ENCODE measurements at regions not wholly inside any gene's neighbourhood (a gene's known extent, or its start where the extent isn't known, plus 50 kb on each side); places are given as distances from the start of the nearest gene placed in this dataset.
"Not testable (repeated sequence)": the region's sequence is repeated elsewhere in the genome, so short reads cannot be mapped to it uniquely, and the experiment has no call there.

DNA sequence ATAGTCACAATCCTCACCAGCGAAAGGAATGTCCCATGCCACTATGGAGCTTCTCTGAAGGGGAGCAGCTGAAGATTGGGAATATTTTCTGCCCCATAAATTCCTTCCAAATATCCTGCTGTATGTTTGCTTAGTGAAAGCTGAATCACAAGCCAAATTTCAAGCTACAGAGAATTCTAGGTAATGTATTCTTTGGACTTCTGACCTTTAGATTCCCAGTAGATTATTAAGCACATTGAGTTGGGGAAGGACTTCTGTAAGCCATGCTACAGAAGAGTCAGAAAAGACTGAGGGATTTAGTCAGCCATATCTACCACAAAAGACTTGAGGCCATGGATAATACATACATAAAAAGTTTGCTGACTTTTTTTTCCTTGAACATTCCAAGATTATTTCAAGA is 1342.0 kb upstream of the NUDT12 start:
- no peak for FAIRE-seq

DNA sequence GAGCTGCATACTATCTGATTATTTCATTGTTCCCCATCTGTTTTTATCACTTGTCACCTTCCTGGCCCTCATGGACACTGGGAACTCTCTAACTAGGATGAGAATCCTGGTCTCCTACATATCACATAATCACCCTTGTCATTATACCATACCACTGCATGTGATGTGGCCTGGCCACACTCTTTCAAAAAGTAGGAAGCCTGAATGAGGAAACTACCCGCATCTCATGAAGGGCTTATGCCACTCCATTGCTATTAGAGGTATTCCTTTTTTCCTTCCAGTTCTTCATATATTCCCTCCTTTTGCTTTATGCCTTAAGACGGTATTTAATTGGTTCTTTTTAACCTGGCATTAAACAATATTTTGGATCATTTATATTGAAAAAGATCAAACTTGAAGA is 1341.4 kb upstream of the NUDT12 start:
- no peak for FAIRE-seq
- DNase-seq (ENCODE audit: extremely low spot score, insufficient read length, low read depth): no peak

More for the DNA sequence above, 1342.0 kb upstream of the NUDT12 start:
- DNase-seq (ENCODE audit: extremely low spot score, insufficient read length, low read depth): no peak

DNA sequence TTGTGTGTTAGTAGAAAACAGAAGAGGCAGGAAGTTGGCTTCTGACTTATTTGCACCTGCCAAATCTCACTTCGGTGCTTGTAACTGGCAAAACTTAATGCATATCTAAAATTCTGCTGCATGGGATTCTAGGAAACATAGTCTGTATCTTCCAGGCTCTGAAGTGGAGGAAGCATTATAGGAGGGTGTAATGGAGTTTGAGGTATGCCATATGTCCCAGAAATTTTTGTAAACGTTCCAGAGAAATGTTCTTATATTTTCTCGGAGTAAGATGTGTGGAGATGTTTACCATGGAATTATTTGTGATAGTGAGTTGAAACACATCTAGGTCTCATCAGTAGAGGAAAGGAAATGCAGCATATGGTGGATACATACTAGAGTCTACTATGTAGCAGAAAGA is 1329.0 kb upstream of the NUDT12 start:
- no peak for FAIRE-seq

GRCh38 chr5:104890767-104891166 is 1328.2 kb upstream of the NUDT12 start:
- FAIRE-seq (no peak), DNase-seq (ENCODE audit: extremely low spot score, insufficient read length, low read depth) (no peak)

More for the DNA sequence above, 1329.0 kb upstream of the NUDT12 start:
- DNase-seq (ENCODE audit: extremely low spot score, insufficient read length, low read depth): no peak

DNA sequence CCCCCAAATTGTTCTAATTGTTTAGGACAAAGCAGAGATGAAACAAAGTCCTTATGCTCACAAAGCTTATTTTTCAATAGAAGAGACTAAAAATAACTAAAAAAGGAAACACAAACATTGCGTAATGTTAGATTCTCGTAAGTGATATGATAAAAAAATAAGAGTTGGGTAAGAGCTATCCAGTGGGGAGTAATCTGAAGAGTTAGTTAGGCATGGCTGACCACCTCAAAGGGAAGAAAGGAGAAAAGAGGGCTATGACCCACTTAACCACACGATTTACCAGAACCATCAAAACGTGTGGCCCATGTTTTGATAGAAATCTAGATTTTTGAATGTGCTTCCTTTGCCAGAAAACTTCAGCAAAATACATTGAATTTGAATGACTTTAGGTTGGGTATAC is 1296.8 kb upstream of the NUDT12 start:
- DNase-seq (ENCODE audit: extremely low spot score, insufficient read length, low read depth): no peak
- no peak for FAIRE-seq

- not testable (repeated sequence) for FAIRE-seq; DNase-seq (ENCODE audit: extremely low spot score, insufficient read length, low read depth)
Measured at GRCh38 chr5:104852099-104852498, 1289.5 kb upstream of the NUDT12 start.

DNA sequence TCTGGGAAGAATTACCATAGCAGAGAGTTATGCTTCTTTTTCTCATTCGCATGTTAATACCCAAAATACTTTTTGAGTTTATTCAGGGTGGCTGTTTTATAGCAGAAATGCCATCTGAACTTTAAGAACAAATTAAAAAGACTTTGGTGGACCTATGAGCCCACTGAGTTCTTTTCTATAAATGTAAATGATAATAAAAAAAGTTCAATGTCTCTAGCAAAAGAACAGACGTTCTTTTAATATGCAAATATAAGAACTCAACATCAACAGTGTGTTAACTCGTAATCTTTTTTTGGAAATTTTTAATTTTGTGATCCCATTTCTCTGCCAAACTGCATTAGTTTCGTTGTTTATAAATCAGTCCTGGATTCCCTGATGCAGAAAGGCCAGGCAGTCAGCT is 1283.0 kb upstream of the NUDT12 start:
- no peak for FAIRE-seq
- no peak for DNase-seq (ENCODE audit: extremely low spot score, insufficient read length, low read depth)

DNA sequence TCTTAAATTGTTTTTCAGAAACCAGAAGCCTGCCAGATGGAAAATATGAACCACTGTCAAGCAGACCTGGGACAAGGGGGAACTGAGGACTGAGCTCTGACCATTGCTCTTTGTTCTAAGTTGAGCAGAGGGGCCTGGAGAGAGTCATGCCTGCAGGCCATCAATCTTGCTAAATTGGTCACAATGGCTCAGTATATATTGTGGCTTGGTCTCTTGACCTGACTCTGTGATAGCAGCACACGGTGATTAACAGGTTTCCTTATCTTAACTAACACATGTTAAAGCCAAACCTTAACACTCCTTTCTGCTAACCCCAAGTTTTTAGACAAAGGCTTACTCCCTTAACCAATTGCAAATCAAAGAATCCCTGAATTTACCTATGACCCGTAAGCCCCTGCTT is 1281.2 kb upstream of the NUDT12 start:
- DNase-seq (ENCODE audit: extremely low spot score, insufficient read length, low read depth): no peak
- FAIRE-seq: no peak

- DNase-seq (ENCODE audit: extremely low spot score, insufficient read length, low read depth) (no peak), FAIRE-seq (no peak)
Measured at GRCh38 chr5:104840284-104840683, 1277.7 kb upstream of the NUDT12 start.

- not testable (repeated sequence) for FAIRE-seq; DNase-seq (ENCODE audit: extremely low spot score, insufficient read length, low read depth)
Measured at GRCh38 chr5:104831515-104831914, 1268.9 kb upstream of the NUDT12 start.

GRCh38 chr5:104821606-104822005 is 1259.0 kb upstream of the NUDT12 start:
- FAIRE-seq (no peak), DNase-seq (ENCODE audit: extremely low spot score, insufficient read length, low read depth) (no peak)

DNA sequence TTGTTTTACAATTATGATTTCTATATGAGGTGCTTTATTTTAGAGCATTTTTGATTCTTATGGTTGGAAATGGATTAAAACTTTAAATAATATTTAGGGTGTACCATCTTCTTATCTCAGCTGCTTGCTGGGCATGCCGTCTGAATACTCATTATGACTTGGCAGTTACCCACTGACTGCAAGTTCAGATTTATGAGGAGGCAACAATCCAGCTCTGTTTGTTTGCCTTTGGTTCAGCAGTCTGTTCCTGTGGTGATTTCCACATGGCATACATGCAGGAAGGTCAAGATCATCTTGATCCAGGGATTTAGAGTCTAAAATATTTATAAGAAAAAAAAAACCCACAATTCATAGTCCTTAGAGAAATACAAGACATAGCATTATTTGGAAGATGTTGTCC is 1254.5 kb upstream of the NUDT12 start:
- no peak for FAIRE-seq

GRCh38 chr5:104815212-104815611 is 1252.6 kb upstream of the NUDT12 start:
- no peak for DNase-seq (ENCODE audit: extremely low spot score, insufficient read length, low read depth)
- FAIRE-seq: no peak

More for the DNA sequence above, 1254.5 kb upstream of the NUDT12 start:
- DNase-seq (ENCODE audit: extremely low spot score, insufficient read length, low read depth): no peak

DNA sequence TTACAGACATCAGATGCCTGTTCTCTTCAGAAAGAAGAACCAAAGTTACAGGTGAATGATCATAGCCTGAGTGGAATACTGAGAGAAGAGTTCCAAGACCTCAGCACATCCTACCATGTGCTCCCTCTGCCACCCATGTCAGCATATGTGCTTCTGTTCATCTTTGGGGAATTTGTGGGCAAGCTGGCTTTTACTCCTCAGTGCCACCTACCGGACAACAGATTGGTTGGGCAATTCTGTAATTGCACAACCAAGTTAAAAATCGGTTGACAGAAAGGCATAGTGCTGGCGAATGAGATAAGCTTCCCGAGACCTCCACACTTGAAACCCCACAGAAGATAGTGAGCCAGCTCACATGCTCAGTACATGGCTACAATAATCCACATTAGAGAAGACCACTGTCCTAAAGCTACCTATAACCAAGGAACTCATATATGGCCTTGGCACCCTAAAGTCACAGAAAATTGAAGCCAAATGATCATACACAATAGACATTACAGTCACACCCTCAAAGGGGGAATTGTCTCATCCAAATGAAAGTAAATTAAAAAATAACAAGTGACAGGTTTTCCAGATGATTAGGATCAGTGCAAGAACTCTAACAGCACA is 1238.0 kb upstream of the NUDT12 start:
- DNase-seq (ENCODE audit: extremely low spot score, insufficient read length, low read depth) (no peak), FAIRE-seq (no peak)

- no peak for FAIRE-seq
- no peak for DNase-seq (ENCODE audit: extremely low spot score, insufficient read length, low read depth)
Measured at GRCh38 chr5:104793755-104794080, 1231.1 kb upstream of the NUDT12 start.

DNA sequence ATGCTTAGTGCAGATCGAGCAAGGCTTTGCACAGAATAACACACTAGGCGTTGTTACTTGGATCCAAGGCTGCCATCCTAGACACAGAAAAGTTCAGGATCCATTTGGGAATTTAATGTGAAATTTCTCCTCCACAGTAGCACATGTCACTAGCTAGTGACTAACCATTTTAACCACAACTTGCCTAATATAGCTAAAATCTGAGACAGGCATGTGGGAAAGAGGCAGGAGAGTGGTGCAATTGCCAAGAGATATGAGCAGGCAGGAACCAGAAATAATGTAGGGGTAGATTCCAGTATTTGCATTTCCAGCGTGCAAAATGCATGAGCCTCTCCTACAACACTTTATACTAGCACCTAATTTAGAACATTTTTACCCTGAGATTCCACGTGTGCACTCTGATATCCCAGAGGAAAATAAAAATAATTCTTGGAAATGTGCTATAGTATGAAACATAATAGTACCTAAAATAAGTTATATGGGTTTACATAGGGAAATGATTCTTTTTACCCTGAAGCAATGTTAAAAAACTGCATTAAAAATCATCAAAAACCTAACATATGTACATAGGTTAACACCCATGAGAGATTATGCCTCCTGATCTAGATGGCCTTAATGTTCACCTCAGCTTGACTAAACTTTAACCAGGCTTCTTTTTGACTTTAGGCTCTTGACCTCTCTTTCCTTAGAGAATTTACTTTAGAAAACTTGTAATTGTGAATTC is 1230.6 kb upstream of the NUDT12 start:
- no peak for DNase-seq (ENCODE audit: extremely low spot score, insufficient read length, low read depth)
- FAIRE-seq: no peak

GRCh38 chr5:104789366-104789765 is 1226.8 kb upstream of the NUDT12 start:
- FAIRE-seq (no peak), DNase-seq (ENCODE audit: extremely low spot score, insufficient read length, low read depth) (no peak)

DNA sequence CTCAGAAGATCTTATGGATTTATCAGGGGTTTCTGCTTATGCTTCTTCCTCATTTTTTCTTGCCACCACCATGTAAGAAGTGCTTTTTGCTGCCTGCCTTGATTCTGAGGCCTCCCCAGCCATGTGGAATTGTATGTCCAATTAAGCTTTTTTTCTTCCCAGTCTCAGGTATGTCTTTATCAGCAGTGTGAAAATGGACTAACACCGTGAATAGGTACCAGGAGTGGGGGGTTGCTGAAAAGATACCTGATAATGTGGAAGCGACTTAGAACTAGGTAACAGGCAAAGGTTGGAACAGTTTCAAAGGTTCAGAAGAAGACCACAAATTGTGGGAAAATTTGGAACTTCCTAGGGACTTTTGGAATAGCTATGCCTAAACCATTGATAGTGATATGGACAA is 1222.5 kb upstream of the NUDT12 start:
- FAIRE-seq (no peak), DNase-seq (ENCODE audit: extremely low spot score, insufficient read length, low read depth) (no peak)

DNA sequence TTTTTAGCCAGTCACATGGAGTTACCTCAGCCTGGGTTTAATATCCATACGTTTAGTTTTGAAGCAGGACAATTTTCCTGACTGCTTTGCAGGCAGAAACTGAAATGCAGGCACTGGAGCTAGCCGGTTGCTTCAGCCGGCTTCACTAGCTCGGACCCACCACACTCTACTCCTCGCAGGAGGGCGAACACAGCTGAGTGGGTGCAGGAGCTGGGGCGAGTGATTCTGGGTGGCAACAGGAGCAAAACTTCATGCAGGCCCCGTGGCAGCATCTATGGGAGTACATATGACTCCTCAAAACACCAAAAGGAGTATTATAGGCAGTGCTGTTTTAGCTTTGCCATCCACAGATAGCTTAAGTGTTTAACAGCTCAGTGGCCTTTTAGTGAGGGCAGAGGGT is 1211.8 kb upstream of the NUDT12 start:
- FAIRE-seq (no peak), DNase-seq (ENCODE audit: extremely low spot score, insufficient read length, low read depth) (no peak)

DNA sequence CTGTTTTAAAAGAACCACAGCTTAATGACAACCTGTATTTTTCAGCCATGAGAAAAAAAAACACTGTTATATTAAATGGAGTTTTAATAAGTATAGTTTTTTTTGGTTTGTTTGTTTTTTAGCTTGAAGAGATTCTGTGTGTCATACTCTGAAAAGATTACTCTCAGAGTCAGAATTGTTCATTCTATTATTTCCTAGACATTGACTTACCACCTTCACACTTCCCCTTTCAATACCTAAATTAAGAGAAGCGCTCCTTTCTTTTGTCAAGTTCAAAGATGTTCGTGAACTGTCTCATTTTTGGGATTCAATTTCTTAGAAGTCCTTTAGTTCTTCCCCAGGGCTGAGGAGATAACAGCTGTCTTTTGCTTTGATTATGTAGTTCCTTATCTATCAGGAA is 1201.6 kb upstream of the NUDT12 start:
- DNase-seq (ENCODE audit: extremely low spot score, insufficient read length, low read depth) (no peak), FAIRE-seq (no peak)

- no peak for DNase-seq (ENCODE audit: extremely low spot score, insufficient read length, low read depth)
- FAIRE-seq: no peak
Measured at GRCh38 chr5:104763216-104763615, 1200.6 kb upstream of the NUDT12 start.

DNA sequence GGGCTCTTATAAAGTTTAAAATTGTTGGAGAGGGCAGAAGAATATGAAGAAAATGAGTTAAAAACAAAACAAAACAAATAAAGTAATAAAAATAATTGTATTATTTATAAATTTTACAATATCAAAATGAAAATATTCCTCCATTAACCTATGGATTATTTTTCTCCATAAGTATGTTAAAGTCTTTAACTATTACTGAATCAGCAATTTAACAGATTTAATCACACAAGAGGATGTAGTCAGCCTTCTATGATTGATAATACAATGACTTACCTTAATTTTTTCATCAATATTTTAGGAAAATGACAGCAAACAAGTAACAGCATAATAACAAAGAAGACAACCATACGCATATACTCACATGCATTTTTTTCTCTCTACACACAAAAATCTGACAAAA is 1195.3 kb upstream of the NUDT12 start:
- no peak for DNase-seq (ENCODE audit: extremely low spot score, insufficient read length, low read depth)
- no peak for FAIRE-seq
